H1 (cell line): ENCODE measurements at regions not wholly inside any gene's neighbourhood (a gene's known extent, or its start where the extent isn't known, plus 50 kb on each side); places are given as distances from the start of the nearest gene placed in this dataset.

Experiments used
- CTCF ChIA-PET: fragments of 300-600 bp; sonication (Branson Sonifier 250); formaldehyde crosslinking; loops from one replicate; lab custom pipeline; 2021; ENCODE audit not compliant: partially characterized antibody; lab: Charles Lee
- POLR2A ChIA-PET: fragments of 300-600 bp; sonication (Branson Sonifier 250); formaldehyde crosslinking; loops from one replicate; lab custom pipeline; 2021; ENCODE audit warnings: inconsistent platforms; ENCODE audit not compliant: partially characterized antibody; lab: Charles Lee
- DNase-seq, 2 experiments: peaks; one replicate each; pipeline versions ENCODE4 v3.0.0 to v3.0.0-alpha.2; 2010 to 2022; ENCODE audit warnings: low spot score in 2 of 2, low read depth in 1 of 2, mixed read lengths in 1 of 2
- FAIRE-seq: peaks from 2 replicates; lab custom pipeline; 2011; peaks lifted over from hg19 to GRCh38; lab: Jason Lieb, UNC
- H2AFZ ChIP-seq: 2 replicates; pipeline ENCODE4 v1.8.1; 2012; ENCODE audit warnings: low read length, inconsistent platforms
- H2AK5ac ChIP-seq: 2 replicates; pipeline ENCODE4 v1.6.1; 2013; ENCODE audit warnings: low read depth, low read length
- H2BK120ac ChIP-seq: replicated peaks from 2 replicates; pipeline ENCODE3; 2013; ENCODE audit warnings: low read depth, low read length, inconsistent platforms
- H2BK12ac ChIP-seq: 2 replicates; pipeline ENCODE4 v1.6.1; 2013; ENCODE audit warnings: low read depth, low read length
- H2BK15ac ChIP-seq: 2 replicates; pipeline ENCODE4 v1.6.1; 2013; ENCODE audit warnings: low read length
- H2BK20ac ChIP-seq: 2 replicates; pipeline ENCODE4 v1.6.1; 2013; ENCODE audit warnings: low read length
- H2BK5ac ChIP-seq: 2 replicates; pipeline ENCODE4 v1.6.1; 2013; ENCODE audit warnings: low read depth, low read length
- H3K14ac ChIP-seq: 2 replicates; pipeline ENCODE4 v1.6.1; 2013; ENCODE audit warnings: inconsistent platforms; ENCODE audit not compliant: insufficient read length
- H3K18ac ChIP-seq: 2 replicates; pipeline ENCODE4 v1.6.1; 2013; ENCODE audit warnings: low read length; ENCODE audit errors: extremely low read depth
- H3K23ac ChIP-seq: 2 replicates; pipeline ENCODE4 v1.6.1; 2013; ENCODE audit warnings: inconsistent platforms; ENCODE audit not compliant: insufficient read length
- H3K23me2 ChIP-seq: 2 replicates; pipeline ENCODE4 v1.6.1; 2013; ENCODE audit warnings: low read depth, low read length
- H3K27ac ChIP-seq: 2 replicates; pipeline ENCODE4 v1.6.1; 2011; ENCODE audit warnings: low read depth, low read length, inconsistent platforms
- H3K27me3 ChIP-seq, 4 experiments: replicated peaks in 1 of 4; 1 replicate in 1 of 4; 2 replicates in 3 of 4; pipeline versions ENCODE4 v1.6.1 to v1.8.1; 2011 to 2013; ENCODE audit warnings: low read length in 3 of 4, mild to moderate bottlenecking in 3 of 4, inconsistent platforms in 2 of 4, mixed read lengths in 2 of 4, moderate library complexity in 1 of 4; ENCODE audit not compliant: control insufficient read depth in 3 of 4, insufficient read depth in 3 of 4; ENCODE audit errors: extremely low read depth in 1 of 4
- H3K36me3 ChIP-seq, 4 experiments: 2 replicates each; pipeline versions ENCODE4 v1.6.1 to v1.8.1; 2011 to 2013; ENCODE audit warnings: mild to moderate bottlenecking in 4 of 4, low read length in 3 of 4, moderate library complexity in 2 of 4, control low read depth in 1 of 4, inconsistent platforms in 1 of 4; ENCODE audit not compliant: insufficient read depth in 4 of 4, control insufficient read depth in 2 of 4
- H3K4ac ChIP-seq: replicated peaks from 2 replicates; pipeline ENCODE3; 2013; ENCODE audit warnings: low read length, low read depth, mixed read lengths, inconsistent platforms; ENCODE audit not compliant: insufficient read length
- H3K4me1 ChIP-seq, 4 experiments: replicated peaks in 1 of 4; 1 replicate in 1 of 4; 2 replicates in 3 of 4; pipeline versions ENCODE4 v1.6.1 to v1.8.1; 2011 to 2013; ENCODE audit warnings: low read length in 3 of 4, inconsistent platforms in 2 of 4, mixed read lengths in 1 of 4; ENCODE audit not compliant: insufficient read depth in 4 of 4, control insufficient read depth in 3 of 4
- H3K4me2 ChIP-seq, 2 experiments: 2 replicates each; pipeline versions ENCODE4 v1.6.1 to v1.8.1; 2011 to 2013; ENCODE audit warnings: low read depth in 2 of 2, low read length in 2 of 2, control low read depth in 1 of 2, inconsistent platforms in 1 of 2, mild to moderate bottlenecking in 1 of 2; ENCODE audit not compliant: insufficient read depth in 1 of 2
- H3K4me3 ChIP-seq, 4 experiments: fragments of 200-600, 300-600 bp in 1 of 4; sonication (generic), shearing (Covaris generic), sonication (Bioruptor Twin) in 1 of 4; 2 replicates each; pipeline versions ENCODE4 v1.5.1 to v1.8.1; 2011 to 2016; ENCODE audit warnings: low read length in 4 of 4, low read depth in 3 of 4, control low read depth in 2 of 4, inconsistent platforms in 2 of 4, mild to moderate bottlenecking in 2 of 4, mixed read lengths in 1 of 4, moderate library complexity in 1 of 4; ENCODE audit not compliant: insufficient read depth in 2 of 4; ENCODE audit errors: extremely low read depth in 1 of 4
- H3K56ac ChIP-seq: replicated peaks from 2 replicates; pipeline ENCODE3; 2013; ENCODE audit warnings: low read depth, mild to moderate bottlenecking, mixed read lengths, low read length, inconsistent platforms; ENCODE audit not compliant: insufficient read length
- H3K79me1 ChIP-seq: 2 replicates; pipeline ENCODE4 v1.6.1; 2013; ENCODE audit warnings: low read depth, low read length, control low read depth
- H3K79me2 ChIP-seq, 2 experiments: 2 replicates each; pipeline versions ENCODE4 v1.6.1 to v1.8.1; 2012 to 2013; ENCODE audit warnings: low read length in 2 of 2, mild to moderate bottlenecking in 2 of 2, inconsistent platforms in 1 of 2; ENCODE audit not compliant: insufficient read depth in 2 of 2, control insufficient read depth in 1 of 2
- H3K9ac ChIP-seq, 4 experiments: replicated peaks in 1 of 4; 1 replicate in 1 of 4; 2 replicates in 3 of 4; pipeline versions ENCODE4 v1.6.1 to v1.8.1; 2011 to 2013; ENCODE audit warnings: low read depth in 3 of 4, low read length in 3 of 4, control low read depth in 2 of 4, mild to moderate bottlenecking in 2 of 4, moderate library complexity in 2 of 4, inconsistent platforms in 1 of 4; ENCODE audit errors: extremely low read depth in 1 of 4
- H3K9me3 ChIP-seq, 2 experiments: 2 replicates each; pipeline versions ENCODE4 v1.6.1 to v1.8.1; 2012 to 2013; ENCODE audit warnings: mild to moderate bottlenecking in 2 of 2, moderate library complexity in 2 of 2, control low read depth in 1 of 2, inconsistent platforms in 1 of 2, low read depth in 1 of 2, low read length in 1 of 2, mixed read lengths in 1 of 2; ENCODE audit not compliant: insufficient read depth in 2 of 2
- H4K20me1 ChIP-seq, 2 experiments: replicated peaks in 1 of 2; 2 replicates each; pipeline versions ENCODE3 to v1.8.1; 2011 to 2013; ENCODE audit warnings: inconsistent platforms in 2 of 2, low read length in 2 of 2, mild to moderate bottlenecking in 1 of 2; ENCODE audit not compliant: insufficient read depth in 2 of 2, control insufficient read depth in 1 of 2
- H4K5ac ChIP-seq: 2 replicates; pipeline ENCODE4 v1.6.1; 2013; ENCODE audit warnings: low read length, low read depth, mixed read lengths, inconsistent platforms; ENCODE audit not compliant: insufficient read length
- H4K8ac ChIP-seq: 2 replicates; pipeline ENCODE4 v1.8.0; 2013; ENCODE audit warnings: mild to moderate bottlenecking, moderate library complexity, low read length, inconsistent platforms; ENCODE audit not compliant: insufficient read depth; ENCODE audit errors: extremely low read depth
- H4K91ac ChIP-seq: replicated peaks from 2 replicates; pipeline ENCODE3; 2013; ENCODE audit warnings: low read length, mixed read lengths, inconsistent platforms; ENCODE audit not compliant: insufficient read length
- ASH2L ChIP-seq: fragments of 200-600, 300-600 bp; sonication (generic); IDR thresholded peaks from one replicate; pipeline ENCODE4 v1.7.1; 2017; ENCODE audit warnings: low read length
- WGBS, 2 experiments: shearing (Covaris generic) in 1 of 2; methylation state at CpG; one replicate each; pipeline versions ENCODE4 v1.1.6 to v1.1.7; 2013 to 2015; ENCODE audit warnings: low lambda C conversion rate in 2 of 2, mixed read lengths in 2 of 2, inconsistent platforms in 1 of 2, low coverage in 1 of 2, missing lambda C conversion rate in 1 of 2; ENCODE audit not compliant: insufficient replicate concordance in 2 of 2, insufficient coverage in 1 of 2, insufficient read length in 1 of 2; ENCODE audit errors: extremely low coverage in 1 of 2, missing lambda C conversion rate in 1 of 2; 5-methylcytosine and 5-hydroxymethylcytosine counted together

GRCh38 chr15:85274315-85275050, 105.9 kb upstream of the AKAP13 start:
- POLR2A ChIA-PET = no interaction called here
- no peak overlapping the region for H4K91ac ChIP-seq

More at GRCh38 chr15:85274315-85275050, 105.9 kb upstream of the AKAP13 start:
- H2BK20ac ChIP-seq = no peak overlapping the region
- no peak overlapping the region for H3K56ac ChIP-seq
- no peak overlapping the region for H4K8ac ChIP-seq
- H3K27me3 ChIP-seq = no peaks in the 10 kb centered on the region; a peak in 1 of 7 replicates
- H2BK5ac ChIP-seq = no peak overlapping the region
- no peak overlapping the region for H2BK15ac ChIP-seq
- no peak overlapping the region for H3K4me2 ChIP-seq
- no peak overlapping the region for H4K5ac ChIP-seq
- no peaks in the 10 kb centered on the region for H4K20me1 ChIP-seq
- no peak overlapping the region for H3K4ac ChIP-seq
- H3K4me1 ChIP-seq = no peaks in the 10 kb centered on the region
- no peak overlapping the region for H3K27ac ChIP-seq
- H3K9me3 ChIP-seq = no peaks in the 10 kb centered on the region
- H3K14ac ChIP-seq = no peak overlapping the region
- H2BK120ac ChIP-seq = no peak overlapping the region
- no peak overlapping the region for H3K9ac ChIP-seq
- no peaks in the 10 kb centered on the region for H3K79me2 ChIP-seq
- H2BK12ac ChIP-seq = no peak overlapping the region
- no peak overlapping the region for H3K18ac ChIP-seq
- FAIRE-seq = no peak
- no peak overlapping the region for H2AFZ ChIP-seq
- no peaks in the 10 kb centered on the region for H3K79me1 ChIP-seq
- no peak for DNase-seq
- TF ChIP-seq ASH2L = no peak
- WGBS, 2 experiments = 83% methylated on average over 14 of the region's 14 CpGs; no CpG with 5 or more reads in 1 of the 2 experiments
- H2AK5ac ChIP-seq = no peak overlapping the region
- CTCF ChIA-PET = interaction anchor here (2.4 to 2.9 kb wide), 2 partner anchors 15 to 16 kb away, joined by 8 to 17 read pairs; no protein-coding TSS in a partner anchor
- no peaks in the 10 kb centered on the region for H3K36me3 ChIP-seq
- H3K23ac ChIP-seq = no peak overlapping the region
- no peak overlapping the region for H3K4me3 ChIP-seq
- H3K23me2 ChIP-seq = no peaks in the 10 kb centered on the region
